GM18498 (cell line): ENCODE measurements at regions not wholly inside any gene's neighbourhood (a gene's known extent, or its start where the extent isn't known, plus 50 kb on each side); places are given as distances from the start of the nearest gene placed in this dataset.
"Not testable (repeated sequence)": the region's sequence is repeated elsewhere in the genome, so short reads cannot be mapped to it uniquely, and the experiment has no call there.

ENCODE experiments used
- ATAC-seq: cut with Tn5 transposase; IDR thresholded peaks from one replicate; pipeline ENCODE4 v1.9.1; 2021; ENCODE audit warnings: mild to moderate bottlenecking, moderate library complexity; ENCODE audit not compliant: unreplicated experiment

- no peak for ATAC-seq
Observed at GRCh38 chr20:19834287-19834686, 76.2 kb downstream of the RIN2 start.

- no peak for ATAC-seq
Observed at GRCh38 chr20:19834783-19835182, 76.7 kb downstream of the RIN2 start.

- no peak for ATAC-seq
Observed at GRCh38 chr20:19835533-19836222, 77.6 kb downstream of the RIN2 start.

GRCh38 chr20:19838468-19838867, 80.4 kb downstream of the RIN2 start:
- ATAC-seq, result no peak

GRCh38 chr20:19839053-19839452, 81.0 kb downstream of the RIN2 start:
- no peak for ATAC-seq

- ATAC-seq, result no peak
Observed at GRCh38 chr20:19840111-19840710, 82.2 kb downstream of the RIN2 start.

GRCh38 chr20:19841740-19842139, 83.7 kb downstream of the RIN2 start:
- no peak for ATAC-seq

GRCh38 chr20:19844850-19845249, 86.8 kb downstream of the RIN2 start:
- not testable (repeated sequence) for ATAC-seq

GRCh38 chr20:19847383-19847782, 89.3 kb downstream of the RIN2 start:
- ATAC-seq, result no peak

- no peak for ATAC-seq
Observed at GRCh38 chr20:19849341-19850197, 91.5 kb downstream of the RIN2 start.

- no peak for ATAC-seq
Observed at GRCh38 chr20:19850198-19850533, 92.1 kb downstream of the RIN2 start.

- ATAC-seq, result no peak
Observed at GRCh38 chr20:19851861-19852260, 93.8 kb downstream of the RIN2 start.

- no peak for ATAC-seq
Observed at GRCh38 chr20:19855416-19855815, 97.4 kb downstream of the RIN2 start.

- no peak for ATAC-seq
Observed at GRCh38 chr20:19858466-19859371, 100.7 kb downstream of the RIN2 start.

- ATAC-seq, result no peak
Observed at GRCh38 chr20:19859444-19859843, 101.4 kb downstream of the RIN2 start.

- no peak for ATAC-seq
Observed at GRCh38 chr20:19860737-19861136, 102.7 kb downstream of the RIN2 start.

- no peak for ATAC-seq
Observed at GRCh38 chr20:19861147-19861759, 103.2 kb downstream of the RIN2 start.

GRCh38 chr20:19864130-19864529, 106.1 kb downstream of the RIN2 start:
- ATAC-seq, result no peak

GRCh38 chr20:19866070-19866469, 108.0 kb downstream of the RIN2 start:
- ATAC-seq, result no peak

GRCh38 chr20:19867074-19867473, 109.0 kb downstream of the RIN2 start:
- no peak for ATAC-seq
